SK-MEL-5 (cell line): ENCODE measurements at regions not wholly inside any gene's neighbourhood (a gene's known extent, or its start where the extent isn't known, plus 50 kb on each side); places are given as distances from the start of the nearest gene placed in this dataset.
"Not testable (repeated sequence)": the region's sequence is repeated elsewhere in the genome, so short reads cannot be mapped to it uniquely, and the experiment has no call there.

ENCODE experiments used
- DNase-seq: peaks from one replicate; pipeline ENCODE4 v3.0.0-alpha.2; 2016; ENCODE audit warnings: low read depth, low spot score
- in situ Hi-C: cut with HindIII; loops from 2 replicates; pipeline ENCODE4 v1.10.0; 2016; ENCODE audit warnings: low sequenced_read_pairs, high pct_unique_total_duplicates, low pct_unique_long_range_greater_than_20kb

DNA sequence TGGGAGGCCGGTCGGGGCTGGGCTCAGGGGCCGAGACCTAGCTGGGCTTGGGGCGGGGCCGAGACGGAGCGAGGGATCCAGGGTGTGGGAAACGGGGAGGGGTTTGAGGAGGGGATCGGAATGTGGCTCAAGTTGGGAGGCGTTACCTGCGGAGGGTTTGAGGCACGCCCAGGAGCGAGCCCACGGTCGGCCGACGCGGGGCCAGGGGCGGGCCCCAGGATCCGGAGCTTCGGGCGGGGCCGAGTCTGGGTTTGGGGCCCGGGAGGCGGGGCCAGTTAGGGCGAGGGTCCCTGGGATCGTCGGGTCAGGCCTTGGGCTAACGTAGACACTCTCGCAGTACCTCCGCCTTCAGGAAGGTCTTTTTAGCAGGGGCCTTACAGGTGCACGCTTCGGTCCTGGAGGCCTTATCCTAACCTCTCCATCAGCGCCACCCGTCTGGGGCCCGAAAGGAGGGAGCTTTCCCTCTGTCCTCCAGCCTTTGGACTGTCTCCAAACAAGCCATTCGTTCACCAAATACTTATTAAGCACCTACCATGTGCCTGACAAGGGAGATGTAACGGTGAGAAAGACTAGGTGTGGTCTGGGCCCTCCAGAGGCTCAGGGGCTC, 228.2 kb upstream of the FRG2C start:
- in situ Hi-C loops, DNase-seq: not testable (repeated sequence)

DNA sequence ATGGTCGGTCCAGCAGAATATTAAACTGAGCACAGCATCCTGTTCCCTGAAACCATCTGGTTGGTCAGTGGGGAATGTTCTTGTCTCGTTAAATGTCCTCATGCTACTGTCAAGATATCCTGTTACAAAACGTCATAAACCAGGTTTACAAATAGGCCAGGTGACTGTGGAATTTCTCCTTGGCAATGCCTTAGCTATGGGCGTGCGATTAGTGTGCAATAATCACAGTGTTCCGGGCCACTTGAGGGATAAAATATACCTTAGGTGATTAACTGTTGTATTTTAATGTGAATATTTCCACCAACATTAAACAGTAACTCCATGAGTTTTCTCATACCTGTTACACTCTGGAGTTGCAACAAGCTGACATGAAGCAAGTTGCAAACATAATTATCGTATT, 223.1 kb upstream of the FRG2C start:
- DNase-seq, in situ Hi-C loops: not testable (repeated sequence)

DNA sequence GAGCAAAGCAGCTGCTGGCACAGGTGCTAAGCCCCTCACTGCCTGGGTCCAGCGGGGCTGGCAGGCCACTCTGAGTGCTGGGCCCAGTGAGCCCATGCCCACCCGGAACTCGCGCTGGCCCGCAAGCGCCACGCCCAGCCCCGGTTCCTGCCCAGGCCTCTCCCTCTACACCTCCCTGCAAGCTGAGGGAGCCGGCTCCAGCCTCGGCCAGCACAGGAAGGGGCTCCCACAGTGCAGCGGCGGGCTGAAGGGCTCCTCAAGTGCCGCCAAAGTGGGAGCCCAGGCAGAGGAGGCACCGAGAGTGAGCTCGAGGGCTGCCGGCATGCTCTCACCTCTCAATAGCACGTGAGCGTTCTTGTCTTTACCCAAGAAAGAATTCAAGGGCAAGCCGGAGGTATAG, 219.5 kb upstream of the FRG2C start:
- in situ Hi-C loops, DNase-seq: not testable (repeated sequence)

DNA sequence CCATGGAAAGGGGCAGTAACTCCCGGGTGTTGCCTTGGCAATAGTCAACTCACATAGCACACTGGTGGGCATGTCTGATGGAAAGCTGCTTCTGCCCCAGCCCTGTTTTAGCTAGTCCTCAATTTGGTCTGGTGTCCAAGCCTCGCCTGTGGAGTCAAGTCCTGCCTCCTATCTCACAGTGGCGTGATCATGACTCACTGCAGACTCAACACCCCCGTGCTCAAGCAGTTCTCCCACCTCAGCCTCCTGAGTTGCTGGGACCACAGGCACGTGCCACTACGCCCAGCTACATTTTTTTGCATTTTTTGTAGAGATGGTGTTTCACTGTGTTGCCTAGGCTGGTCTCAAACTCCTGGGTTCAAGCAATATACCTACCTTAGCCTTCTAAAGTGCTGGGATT, 218.9 kb upstream of the FRG2C start:
- DNase-seq, in situ Hi-C loops: not testable (repeated sequence)

DNA sequence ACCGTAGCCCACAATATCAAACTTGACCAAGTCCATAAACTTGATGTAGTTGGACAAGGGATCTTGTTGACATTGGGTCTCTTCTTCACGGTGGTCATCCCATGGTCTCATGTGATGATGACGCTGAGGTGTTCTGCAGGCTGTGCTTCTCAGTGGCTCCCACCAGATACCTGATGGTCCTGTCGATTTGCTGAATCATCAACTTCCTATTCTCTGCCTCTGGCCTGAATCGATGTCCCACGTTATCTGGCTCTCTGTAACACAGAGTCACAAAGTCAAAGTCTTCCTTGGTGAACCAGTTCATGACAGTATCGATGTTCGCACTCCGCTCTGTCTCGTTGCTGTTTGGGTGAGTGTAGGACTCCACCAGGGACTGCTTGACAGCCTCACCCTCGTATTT, 217.2 kb upstream of the FRG2C start:
- in situ Hi-C loops: not testable (repeated sequence)

DNA sequence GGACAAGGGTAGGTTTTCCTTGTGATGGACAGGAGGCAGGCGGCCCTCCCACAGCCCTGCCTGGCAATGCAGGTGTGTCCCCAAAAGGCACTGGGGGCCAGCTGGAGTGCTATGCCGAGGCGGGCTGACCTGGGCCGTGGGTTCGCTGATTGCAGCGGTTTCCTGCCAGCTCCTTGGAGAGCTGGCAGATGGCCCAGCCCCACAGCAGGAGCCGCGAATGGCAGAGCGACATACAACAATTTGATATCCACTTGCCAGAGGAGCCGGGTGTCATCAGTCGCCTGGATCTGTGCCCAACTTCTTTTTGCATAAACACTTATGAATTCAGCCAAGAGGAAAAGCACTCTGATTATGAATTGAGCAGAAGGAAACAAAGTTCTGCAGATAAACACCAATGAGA, 210.8 kb upstream of the FRG2C start:
- in situ Hi-C loops, DNase-seq: not testable (repeated sequence)

More for the DNA sequence above, 217.2 kb upstream of the FRG2C start:
- DNase-seq: not testable (repeated sequence)

DNA sequence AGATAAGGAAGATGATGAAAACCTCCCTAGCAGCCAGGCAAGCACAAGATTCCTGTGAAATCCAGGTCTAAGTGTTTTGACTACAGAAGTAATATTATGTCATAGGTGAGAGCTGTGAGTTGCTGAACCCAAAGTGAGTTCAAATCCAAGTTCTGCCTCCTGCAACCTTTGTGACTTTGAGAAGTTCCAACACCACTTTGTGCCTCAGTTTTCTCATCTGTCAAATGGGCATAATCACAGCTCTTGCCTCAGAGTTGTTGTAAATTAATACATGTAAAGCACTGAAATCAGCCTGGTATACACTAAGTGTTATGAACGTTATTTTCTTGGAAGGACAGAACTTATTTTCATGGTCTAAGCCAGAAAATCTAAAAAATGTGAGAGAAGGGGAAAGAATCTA, 210.3 kb upstream of the FRG2C start:
- in situ Hi-C loops: not testable (repeated sequence)

DNA sequence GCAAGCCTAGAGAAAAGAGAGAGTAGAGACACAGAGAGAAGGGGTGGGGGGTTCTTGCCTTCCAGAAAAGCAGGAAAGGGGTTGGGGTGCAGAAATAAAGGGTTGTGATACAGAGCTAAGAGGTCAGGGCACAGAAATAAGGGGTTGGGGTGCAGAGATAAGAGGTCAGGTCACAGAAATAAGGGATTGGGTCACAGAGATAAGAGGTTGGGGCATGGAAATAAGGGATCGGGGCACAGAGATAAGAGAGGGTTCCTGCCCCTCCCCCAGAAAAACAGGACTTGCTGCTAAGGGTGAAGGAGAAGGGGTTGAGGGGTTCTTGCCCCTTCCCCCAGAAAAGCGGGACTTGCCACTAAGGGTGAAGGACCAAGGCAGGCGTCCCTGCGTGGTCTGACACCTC, 189.6 kb upstream of the FRG2C start:
- in situ Hi-C loops, DNase-seq: not testable (repeated sequence)

More for the DNA sequence above, 210.3 kb upstream of the FRG2C start:
- not testable (repeated sequence) for DNase-seq

DNA sequence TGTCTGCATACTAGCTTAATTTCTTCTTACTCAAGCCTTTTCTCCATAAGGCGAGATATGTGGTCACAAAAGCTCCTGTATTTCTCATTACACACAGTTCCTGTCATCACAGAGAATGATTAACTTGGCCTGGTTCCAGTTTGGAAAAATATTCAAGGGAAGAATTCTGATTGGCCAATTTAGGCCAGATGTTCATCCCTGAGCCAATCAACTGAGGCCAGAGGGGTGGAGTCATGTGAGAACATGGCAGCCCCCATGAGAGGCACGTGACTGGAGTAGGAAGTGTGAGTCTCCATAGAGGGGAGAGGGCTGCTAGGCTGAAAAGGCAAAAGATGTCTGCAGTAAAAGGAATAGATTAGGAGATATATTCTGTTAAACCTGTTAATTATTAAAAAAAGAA, 167.5 kb upstream of the FRG2C start:
- in situ Hi-C loops: not testable (repeated sequence)
- peak; percentile 4 for DNase-seq

DNA sequence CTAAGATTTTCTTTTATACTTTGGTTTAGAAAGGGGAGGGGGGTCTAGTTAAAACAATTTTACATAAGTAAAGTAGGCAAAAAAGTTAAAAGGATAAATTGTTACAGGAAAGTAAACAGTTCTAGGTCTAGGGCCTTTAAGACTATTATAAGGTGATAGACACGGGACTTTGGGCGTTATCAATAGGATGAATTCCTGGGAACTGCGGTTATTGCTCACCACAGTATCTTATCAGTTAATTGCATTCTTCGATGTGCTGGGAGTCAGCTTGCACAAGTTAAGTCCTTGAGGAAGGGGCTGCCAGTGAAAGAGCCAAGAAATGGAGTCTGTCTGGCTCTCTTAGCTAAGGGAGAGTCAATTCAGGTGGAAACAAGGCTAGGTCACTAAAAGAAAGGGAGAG, 163.8 kb upstream of the FRG2C start:
- DNase-seq, in situ Hi-C loops: not testable (repeated sequence)

DNA sequence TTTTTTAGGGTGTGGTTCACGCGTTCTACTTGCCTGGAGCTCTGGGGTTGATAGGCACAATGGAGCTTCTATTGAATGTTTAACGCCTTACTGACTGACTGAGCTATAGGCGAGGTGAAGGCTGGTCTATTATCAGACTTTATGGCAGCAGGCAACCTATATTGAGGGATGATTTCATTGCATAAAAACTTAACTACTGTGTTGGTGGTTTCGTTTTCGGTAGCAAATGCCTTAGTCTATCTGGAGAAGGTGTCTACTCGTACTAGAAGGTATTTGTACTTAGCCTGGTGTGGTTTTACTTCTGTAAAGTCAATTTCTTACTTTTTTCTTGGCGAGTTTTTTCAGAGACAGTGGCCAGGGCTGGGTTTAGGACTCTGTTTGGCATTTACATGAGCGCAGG, 162.0 kb upstream of the FRG2C start:
- DNase-seq, in situ Hi-C loops: not testable (repeated sequence)

DNA sequence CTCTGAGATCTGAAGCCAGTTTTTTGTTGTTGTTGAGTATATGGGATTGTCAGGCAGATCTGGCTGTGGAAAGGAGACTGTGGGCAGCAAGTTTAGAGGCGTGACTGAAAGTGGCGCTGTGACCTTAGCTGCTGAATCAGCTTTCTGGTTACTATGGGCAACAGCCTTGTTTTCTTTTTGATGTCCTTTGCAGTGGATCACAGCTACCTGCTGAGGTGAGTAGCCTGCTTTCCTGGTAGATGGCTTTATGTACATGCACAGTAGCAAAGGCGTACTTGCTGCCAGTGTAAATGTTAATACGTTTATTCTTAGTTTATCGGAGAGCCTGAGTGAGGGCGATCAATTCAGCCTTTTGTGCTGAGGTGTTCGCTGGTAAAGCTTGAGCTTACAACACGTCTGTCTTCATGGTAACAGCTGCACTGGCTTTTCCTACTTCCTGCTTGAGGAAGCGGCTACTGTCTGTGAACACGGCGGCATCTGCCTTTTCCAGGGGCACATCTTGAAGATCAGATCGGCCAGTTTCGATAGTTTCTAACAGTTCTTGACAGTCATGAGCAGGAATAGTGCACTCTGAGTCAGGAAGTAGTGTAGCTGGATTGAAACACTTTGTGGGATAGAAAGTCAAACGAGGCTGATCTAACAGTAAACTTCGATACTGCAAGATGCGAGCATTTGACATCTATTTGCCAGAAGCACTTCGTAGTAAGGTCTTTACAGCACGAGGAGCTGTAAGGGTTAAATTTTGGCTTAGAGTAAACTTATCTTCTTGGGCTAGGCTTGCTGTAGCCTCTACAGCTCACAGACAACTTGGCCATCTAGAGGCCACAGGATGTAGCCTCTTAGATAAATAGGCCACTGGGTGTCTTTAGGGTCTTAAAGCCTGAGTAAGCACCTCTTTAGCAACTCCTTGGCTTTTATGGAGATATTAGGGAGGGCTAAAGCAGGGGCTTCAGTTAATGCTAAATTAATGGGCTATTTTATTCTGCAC, 161.1 kb upstream of the FRG2C start:
- peak; percentile 42 for DNase-seq
- in situ Hi-C loops: not testable (repeated sequence)

DNA sequence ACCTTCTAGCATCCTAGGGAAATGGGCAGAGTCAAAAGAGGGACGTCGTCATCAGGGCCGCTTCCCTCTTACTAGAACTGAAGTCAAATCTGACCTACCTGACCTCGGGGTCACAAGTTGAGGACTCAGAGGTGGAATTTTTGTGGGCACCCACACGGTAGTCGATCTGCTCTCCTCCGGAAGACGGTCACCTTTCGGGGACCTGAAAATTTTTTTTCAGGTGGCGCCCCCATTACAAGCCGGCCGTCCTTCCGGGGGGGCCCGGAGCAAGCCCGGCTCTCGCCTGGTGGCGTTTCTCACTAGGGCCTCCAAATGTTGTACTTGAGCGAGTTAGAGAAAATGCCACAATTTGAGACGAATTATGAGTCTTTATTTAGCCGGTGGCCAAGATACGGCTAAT, 157.5 kb upstream of the FRG2C start:
- in situ Hi-C loops: no loop called here
- no peak for DNase-seq

DNA sequence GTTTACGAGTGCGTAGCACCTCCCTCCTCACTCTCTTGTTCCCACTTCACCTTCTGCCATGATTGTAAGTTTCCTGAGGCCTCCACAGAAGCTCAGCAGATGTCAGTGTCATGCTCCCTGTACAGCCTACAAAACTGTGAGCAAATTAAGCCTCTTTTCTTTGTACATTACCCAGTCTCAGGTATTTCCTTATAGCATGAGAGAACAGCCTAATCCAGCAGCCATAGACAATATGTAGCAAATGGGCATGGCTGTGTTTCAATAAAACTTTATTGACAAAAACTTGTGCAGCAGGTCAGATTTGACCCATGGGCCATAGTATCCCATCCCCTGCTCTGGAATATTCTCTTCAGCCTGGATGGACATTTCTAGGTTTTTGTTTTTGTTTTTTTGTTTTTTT, 156.2 kb upstream of the FRG2C start:
- DNase-seq, in situ Hi-C loops: not testable (repeated sequence)

DNA sequence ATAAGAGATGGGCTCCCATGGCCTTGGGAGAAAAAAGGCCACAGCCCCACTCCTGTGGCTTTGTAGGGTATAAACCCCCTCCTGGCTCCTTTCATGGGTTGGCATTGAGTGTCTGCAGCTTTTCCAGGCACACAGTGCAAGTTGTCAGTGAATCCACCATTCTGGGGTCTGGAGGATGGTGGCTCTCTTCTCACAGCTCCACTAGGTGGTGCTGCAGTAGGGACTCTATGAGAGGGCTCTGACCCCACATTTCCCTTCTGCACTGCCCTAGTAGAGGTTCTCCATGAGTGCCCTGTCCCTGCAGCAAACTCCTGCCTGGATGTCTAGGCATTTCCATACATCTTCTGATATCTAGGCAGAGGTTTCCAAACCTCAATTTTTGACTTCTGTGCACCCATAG, 136.5 kb upstream of the FRG2C start:
- in situ Hi-C loops: not testable (repeated sequence)
- DNase-seq: peak; percentile 1

DNA sequence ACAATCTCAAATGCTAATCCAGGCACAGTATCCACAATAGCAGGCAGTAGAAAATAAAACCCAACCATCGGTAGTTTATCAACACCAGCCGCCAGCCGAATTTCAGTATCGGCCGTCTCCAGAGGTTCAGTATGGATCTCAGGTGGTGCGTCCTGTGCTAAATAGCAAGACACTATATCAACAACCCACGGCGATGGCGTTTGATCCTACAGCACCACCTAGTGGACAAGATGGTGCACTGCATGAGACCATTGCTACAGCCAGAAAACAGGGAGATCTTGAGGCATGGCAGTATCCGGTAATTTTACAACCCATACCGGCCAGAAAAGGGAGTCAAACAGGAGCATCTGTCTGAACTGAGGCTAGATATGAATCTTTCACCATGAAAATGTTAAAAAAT, 112.0 kb upstream of the FRG2C start:
- peak; percentile 80 for DNase-seq
- in situ Hi-C loops: not testable (repeated sequence)

DNA sequence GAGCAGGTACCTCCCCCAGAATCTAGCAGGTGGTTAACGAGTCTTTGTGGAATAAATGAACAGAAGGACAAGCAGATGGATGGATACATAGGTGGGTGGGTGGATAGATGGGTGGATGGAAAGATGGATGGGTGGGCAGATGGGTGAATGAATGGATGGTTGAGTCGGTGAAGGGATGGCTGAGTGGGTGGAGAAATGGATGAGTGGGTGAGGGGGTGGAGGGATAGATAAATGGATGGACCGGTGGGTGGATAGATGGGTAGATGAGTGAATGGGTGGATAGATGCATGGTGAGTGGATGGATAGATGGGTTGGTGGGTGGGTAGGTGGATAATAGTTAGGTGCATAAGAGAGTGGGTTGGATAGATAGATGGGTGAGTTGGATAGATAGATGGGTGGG, 99.7 kb upstream of the FRG2C start:
- in situ Hi-C loops, DNase-seq: not testable (repeated sequence)

DNA sequence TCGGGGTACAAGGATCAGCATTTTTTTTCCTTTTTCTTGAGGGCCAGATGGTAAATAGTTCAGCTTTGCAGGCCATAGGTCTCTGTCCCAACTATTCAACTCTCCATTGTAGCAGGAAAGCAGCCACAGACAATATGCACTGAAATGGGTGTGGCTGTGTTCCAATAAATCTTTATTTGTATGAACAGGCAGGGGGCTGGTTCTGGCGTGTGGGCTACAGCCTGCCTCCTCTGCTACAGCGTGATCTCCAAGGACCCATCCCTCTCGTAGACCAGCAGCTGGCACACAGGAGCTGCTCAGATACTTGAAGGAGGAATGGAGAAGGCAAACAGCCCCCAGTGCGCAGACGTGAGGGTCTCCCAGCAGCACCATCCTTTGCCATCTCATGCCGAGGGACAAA, 91.8 kb upstream of the FRG2C start:
- in situ Hi-C loops, DNase-seq: not testable (repeated sequence)

DNA sequence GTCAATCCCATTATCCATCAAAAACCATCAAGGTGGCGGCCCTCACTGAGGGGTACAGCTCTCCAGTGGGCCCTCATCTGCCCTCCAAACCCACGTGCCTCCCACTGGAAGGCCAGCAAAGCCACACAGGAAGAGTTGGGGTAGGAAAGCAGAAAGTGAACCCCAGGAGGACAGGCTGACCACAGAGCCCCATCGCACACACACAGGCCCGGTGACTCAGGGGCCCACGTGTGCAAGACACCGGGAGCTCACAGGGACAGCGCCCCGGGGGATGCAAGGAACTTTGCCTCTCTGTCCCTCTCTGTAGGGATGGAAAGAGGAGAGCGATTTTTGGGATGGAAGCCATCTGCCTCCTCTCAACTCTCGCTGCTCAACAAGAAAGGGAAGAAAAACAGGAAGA, 85.0 kb upstream of the FRG2C start:
- DNase-seq, in situ Hi-C loops: not testable (repeated sequence)
